ENCODE measurements at regions not wholly inside any gene's neighbourhood (a gene's known extent, or its start where the extent isn't known, plus 50 kb on each side); places are given as distances from the start of the nearest gene placed in this dataset.

DNA sequence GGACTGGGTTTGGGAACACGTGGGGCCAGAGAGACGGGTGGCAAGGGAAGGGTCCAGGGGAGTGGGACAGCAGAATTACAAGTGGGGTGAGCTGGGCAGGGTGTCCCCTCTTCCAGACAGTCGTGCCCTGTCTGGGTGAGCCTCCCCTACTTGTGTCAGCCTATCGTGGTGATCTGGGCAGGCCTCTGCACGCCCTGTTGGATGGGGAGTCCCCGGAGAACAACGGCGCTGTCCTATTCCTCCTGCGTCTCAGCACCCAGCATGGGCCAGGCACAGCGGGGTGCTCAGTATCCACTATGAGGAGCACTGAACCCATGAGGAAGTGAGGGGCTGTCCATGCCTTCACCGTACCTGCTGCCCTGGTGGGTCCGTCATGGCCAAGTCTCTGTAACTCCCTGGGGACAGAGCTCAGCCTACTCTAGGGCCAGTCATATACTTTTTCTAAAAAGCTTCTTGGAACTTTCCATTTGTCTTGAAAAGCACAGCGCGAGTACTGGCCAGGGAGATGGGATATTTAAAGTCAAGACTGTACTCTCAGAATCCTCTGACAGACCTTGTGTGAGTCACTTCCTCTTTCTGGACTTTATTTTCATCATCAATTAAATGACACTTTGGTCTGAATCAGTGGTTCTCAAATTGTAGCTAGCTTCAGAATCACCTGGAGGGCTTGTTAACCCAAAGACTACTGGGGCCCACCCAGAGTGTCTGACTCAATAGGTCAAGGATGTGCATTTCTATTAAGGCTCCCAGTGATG lies 81.7 kb upstream of the NECTIN1 start:
- DNase-seq (ENCODE audit: low spot score), result no peak

DNA sequence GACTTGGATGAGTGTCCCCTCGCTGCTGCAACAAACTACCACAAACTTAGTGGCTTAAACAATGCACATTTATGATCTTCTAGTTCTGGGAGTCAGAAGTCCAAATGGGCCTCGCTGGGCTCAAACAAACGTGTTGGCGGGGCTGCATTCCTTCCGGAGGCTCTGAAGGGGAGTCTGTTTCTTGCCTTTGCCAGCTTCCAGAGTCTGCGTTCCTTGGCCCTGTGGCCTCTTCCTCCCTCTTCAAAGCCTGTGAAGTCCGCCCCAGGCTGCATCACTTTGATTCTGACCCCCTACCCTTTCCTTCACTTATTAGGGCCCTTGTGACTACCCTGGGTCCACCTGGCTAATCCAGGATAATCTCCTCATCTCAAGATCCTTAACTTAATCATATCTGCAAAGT lies 80.3 kb upstream of the NECTIN1 start:
- no peak for DNase-seq (ENCODE audit: low spot score)

DNA sequence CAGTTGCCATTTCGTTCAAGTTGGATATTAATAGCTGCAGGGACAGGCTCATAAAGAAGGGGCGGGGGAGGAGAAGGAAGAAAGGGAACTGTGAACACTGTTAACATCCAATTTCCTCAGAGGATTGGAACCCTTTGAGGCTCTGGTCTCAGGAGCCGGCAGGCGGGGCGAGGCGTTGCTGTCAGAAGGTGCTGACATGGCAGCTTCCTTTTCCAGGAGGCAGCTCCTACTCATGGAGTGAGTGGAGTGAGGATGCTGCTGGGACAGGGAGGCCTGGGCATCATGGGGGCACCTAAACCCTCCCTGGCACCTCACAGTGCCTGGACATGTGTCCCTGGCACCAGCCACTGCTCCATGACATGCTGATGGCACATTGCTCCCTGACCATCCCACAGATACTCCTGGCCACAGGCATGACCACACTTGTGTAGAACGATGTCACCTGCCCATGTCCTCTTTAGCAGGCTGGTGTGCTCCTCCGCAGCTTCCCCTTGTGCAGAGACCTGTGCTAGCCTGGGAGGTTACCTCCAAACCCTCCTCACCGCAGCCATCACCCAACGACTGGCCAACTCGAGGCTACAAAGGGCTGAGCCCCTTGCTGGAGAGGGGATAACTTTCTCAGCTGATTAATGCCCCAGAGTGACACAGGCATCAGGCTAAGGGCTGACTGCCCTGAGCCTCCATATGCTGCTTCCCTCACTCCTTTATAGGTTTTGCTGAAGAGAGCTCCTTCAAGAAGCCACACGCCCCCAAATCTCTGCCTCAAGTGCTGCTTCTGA lies 79.6 kb upstream of the NECTIN1 start:
- DNase-seq (ENCODE audit: low spot score), result no peak

DNA sequence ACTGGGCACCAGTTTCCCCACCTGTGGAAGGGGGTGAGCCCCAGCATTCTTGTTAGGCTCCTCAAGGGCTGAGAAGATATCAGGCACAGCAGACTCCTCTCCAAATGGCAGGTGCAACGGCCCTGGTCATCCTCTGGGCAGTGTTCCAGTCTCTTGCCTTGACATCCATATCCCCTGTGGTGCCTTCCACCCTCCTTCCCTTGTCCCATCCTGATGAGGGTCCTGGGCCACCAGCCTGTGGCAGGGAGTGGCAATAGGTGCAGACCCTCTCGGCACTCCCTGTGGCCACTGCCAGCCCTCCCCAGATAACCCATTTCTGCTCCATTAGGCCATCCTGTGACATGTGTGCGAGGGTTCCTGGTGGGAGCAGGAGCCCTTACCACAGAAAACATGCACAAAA lies 78.8 kb upstream of the NECTIN1 start:
- DNase-seq (ENCODE audit: low spot score), result no peak

DNA sequence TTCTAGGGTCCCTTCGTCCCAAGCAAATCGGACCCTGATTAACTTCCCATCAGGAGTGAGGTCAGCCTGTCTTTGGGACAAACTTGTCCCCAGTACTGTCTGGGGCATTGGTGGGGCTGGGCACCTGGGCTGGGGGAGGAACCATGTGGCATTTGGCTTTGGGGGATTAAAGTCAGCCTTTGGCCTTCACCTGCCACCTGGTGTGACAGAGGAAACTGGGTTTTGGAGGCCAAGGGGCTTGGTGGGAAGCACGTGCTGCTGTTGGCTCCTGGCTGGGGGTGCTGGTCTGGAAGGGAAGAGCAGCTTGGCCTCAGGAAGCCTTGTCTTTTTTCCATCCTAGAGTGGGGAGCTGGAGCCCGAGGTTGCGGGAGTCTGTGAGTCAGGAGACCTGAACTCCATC lies 78.4 kb upstream of the NECTIN1 start:
- no peak for DNase-seq (ENCODE audit: low spot score)

- no peak for DNase-seq (ENCODE audit: low spot score)
Measured at GRCh38 chr11:119806064-119806915, 77.3 kb upstream of the NECTIN1 start.

DNA sequence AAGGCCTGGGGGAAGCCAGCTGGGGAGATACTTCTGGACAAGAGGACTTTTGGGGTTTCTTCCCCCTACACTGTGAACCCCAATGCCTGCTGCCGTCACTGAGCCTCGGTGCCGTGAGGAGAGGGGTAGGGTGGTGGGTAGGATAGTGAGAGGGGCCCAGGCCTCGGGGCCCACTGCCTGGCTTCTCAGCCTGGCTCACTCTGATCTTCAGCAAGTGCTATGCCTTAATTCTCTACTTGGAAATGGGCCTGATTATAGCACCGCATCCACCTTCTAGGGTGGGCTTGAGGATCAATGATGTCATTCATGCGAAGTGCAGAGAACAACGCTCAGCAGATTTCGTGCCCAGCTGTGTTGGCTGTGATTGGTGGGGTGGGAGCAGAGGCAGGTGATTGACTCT lies 76.7 kb upstream of the NECTIN1 start:
- no peak for DNase-seq (ENCODE audit: low spot score)

DNA sequence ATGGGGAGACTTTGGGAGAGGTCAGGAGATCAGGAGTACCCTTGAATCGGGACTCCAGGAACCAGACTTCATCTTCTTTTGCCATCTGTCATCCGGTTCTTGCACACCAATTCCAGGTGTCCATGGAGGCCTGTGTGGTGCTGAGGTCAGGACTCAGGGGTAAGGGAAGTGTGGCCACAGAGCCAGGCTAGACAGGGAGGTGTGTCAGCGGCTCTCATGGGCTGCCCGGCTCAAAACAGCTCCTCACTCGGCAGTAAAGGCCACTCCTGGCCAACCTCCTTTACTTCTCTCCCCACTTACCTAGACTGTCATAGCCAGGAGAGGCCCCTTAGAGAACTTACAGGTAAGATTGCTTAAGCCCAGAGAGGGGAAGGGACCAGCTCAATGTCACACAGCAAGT lies 75.7 kb upstream of the NECTIN1 start:
- no peak for DNase-seq (ENCODE audit: low spot score)

GRCh38 chr11:119803726-119804294 lies 74.8 kb upstream of the NECTIN1 start:
- DNase-seq (ENCODE audit: low spot score), result no peak

DNA sequence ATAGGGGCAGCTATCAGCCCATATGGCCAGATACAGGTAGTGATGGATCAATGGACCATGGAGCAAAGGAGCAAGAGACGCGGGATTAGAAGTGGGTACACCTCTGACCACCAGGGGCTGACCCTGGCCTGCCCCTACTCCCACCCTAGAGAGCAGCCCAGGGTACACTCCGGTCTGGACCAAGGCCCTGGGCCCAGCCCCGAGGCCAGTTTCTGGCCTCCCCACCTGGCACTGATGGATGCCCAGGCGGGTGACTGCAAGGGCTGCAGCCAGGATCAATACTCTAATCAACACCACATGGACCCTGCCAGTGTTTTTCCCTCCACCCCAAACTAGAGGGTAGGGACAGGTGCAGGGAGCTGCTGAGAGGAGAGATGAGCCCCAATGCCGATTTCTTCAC lies 74.1 kb upstream of the NECTIN1 start:
- DNase-seq (ENCODE audit: low spot score), result no peak

DNA sequence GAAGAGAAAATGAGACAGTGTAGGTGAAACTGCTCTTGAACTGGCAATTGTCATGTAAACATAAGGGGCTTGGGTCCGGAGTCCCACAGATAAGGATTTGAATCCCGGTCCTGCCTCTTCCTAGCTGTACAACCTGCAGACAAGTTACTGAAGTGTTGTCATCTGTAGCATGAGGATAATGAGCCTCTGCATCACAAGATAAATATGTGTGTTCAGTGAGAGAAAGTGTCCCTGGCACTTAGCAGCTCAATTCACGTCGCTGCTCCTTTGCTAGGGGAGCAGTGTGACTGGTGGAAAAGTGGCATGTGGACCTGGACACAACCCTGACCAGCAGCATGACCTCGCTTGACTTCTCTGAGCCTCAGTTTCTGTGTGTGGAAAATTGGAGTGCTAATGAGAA lies 73.7 kb upstream of the NECTIN1 start:
- DNase-seq (ENCODE audit: low spot score), result no peak

DNA sequence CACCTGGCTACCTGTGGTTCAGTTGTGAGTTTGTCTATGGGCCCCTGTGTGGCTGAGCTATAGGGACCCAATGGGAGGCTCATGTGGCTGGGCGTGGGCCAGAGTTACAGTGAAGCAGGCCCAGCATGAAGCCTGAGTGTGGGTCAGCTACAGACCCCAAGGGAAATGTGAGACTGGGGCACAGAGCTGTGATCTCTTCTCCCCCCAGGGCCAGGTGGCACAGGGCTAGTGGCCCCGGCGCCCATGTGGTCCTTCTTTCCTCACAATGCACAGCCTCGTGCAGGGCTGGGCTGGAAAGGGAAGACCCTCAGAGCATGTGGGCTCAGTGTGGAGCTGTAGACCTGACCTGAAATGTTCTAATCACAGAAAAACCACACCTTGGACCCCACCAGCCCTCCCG lies 71.6 kb upstream of the NECTIN1 start:
- DNase-seq (ENCODE audit: low spot score), result no peak

GRCh38 chr11:119800171-119800570 lies 71.2 kb upstream of the NECTIN1 start:
- DNase-seq (ENCODE audit: low spot score), result no peak

- no peak for DNase-seq (ENCODE audit: low spot score)
Measured at GRCh38 chr11:119798656-119799055, 69.7 kb upstream of the NECTIN1 start.

DNA sequence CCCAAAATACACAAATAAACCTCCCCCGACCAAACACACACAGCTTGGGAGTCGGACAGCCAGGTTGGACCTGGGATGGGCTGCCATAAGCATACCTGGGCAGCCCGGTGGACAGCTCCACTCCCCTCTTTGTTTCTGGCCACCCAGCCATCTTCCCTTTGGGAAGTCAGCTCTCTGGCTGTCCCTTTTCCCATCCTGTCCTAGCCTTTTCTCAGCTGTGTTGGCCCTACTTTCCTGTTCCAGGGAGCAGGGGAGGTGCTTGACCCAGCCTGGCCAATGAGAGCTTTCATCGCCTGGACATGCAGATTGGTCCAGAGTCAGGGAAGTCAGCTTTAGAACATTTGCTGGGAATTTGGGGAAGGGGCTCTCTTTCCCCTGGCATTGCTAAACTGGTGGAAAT lies 68.7 kb upstream of the NECTIN1 start:
- no peak for DNase-seq (ENCODE audit: low spot score)

DNA sequence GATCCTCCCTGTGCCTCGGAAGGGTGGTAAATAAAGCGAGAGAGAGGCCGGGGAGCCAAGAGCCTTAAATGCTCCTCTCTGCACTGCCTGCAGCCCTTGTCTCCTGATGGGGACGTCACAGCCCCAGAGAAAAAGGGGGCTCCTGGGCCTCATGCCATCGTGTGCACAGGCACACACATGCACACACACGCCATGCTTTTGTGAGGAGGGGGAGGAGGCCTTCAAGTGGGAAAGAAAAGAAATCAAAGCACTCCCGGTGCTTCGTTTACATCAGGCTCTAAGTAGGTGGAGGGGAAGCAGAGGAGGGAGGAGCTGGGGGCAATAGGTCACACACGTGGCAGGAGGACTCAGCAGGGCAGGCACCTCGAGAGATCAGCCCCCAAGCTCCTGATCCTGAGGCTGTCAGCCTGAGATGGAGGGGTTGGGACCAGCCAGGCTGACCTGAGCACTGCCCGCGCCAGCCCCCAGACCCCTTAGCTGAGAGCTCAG lies 68.2 kb upstream of the NECTIN1 start:
- DNase-seq (ENCODE audit: low spot score), result no peak

- no peak for DNase-seq (ENCODE audit: low spot score)
Measured at GRCh38 chr11:119796363-119797060, 67.5 kb upstream of the NECTIN1 start.

- DNase-seq (ENCODE audit: low spot score), result no peak
Measured at GRCh38 chr11:119795690-119796089, 66.7 kb upstream of the NECTIN1 start.

DNA sequence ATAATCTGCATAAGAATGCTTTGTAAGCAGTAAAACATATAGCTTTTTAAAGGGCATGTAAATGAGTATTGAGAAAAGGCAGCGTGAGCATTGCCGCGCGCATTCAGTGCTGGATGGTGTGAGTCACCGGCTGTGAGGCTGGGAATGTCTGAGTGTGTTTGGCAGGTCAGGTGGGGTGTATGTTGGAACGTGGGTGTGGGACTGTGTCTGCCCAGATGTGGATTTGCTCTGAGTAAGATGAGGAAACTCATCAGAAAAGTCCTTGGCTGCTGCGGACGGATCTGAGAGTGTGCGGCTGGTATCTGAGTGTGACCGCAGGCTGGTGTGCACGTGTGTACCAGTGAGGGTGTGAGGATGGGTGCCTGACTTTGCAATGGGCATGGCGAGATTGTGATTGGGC lies 66.2 kb upstream of the NECTIN1 start:
- peak; percentile 94 for DNase-seq (ENCODE audit: low spot score)

DNA sequence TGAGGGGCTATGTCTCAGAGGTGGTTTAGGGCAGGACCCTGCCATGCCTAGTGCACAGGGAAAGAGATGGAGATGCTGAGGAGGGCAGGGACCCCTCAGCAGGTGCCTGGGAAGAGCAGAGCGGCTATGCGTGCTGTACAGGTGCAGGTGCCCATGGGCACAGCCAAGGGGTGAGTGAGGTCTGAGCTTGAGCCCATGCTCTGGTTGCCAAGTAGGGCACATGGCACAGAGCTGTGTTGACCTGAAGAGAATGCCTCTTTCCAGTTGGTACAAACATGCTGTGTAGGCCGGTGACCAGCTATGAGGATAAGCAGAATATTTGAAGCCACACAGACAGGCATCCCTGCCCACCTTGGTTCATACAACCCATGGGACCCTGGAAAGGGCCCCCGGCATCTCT lies 65.8 kb upstream of the NECTIN1 start:
- no peak for DNase-seq (ENCODE audit: low spot score)

- no peak for DNase-seq (ENCODE audit: low spot score)
Measured at GRCh38 chr11:119794141-119794665, 65.2 kb upstream of the NECTIN1 start.

All from GM03348 (cell line).